ENCODE measurements at regions not wholly inside any gene's neighbourhood (a gene's known extent, or its start where the extent isn't known, plus 50 kb on each side); places are given as distances from the start of the nearest gene placed in this dataset.

GRCh38 chr3:150273396-150273795 lies 134.7 kb upstream of the TSC22D2 start:
- Histone ChIP-seq H3K4ac (ENCODE audit: low read depth, low read length) (no peak overlapping the region), H4K91ac (ENCODE audit: insufficient read depth, low read depth, low read length) (no peak overlapping the region), H2AK9ac (replicated peaks; ENCODE audit: low read depth, low read length, poor library complexity) (no peak overlapping the region), H4K5ac (ENCODE audit: low read depth, low read length) (no peak overlapping the region), H3K9ac (ENCODE audit: low read depth, low read length) (no peak overlapping the region), H4K8ac (ENCODE audit: low read depth in 2 of 2, low read length in 2 of 2) (no peak overlapping the region), H3K14ac (replicated peaks; ENCODE audit: low read depth, low read length) (no peak overlapping the region), H3K27me3 (ENCODE audit: control insufficient read depth, insufficient read depth, low read length) (no peaks in the 10 kb centered on the region), H2AK5ac (ENCODE audit: low read depth, low read length) (no peak overlapping the region), H3K4me3 (ENCODE audit: insufficient read depth, low read depth, low read length) (no peak overlapping the region), H2BK20ac (ENCODE audit: low read depth, low read length) (no peak overlapping the region), H4K20me1 (ENCODE audit: insufficient read depth, low read length) (no peaks in the 10 kb centered on the region), H3K9me1 (ENCODE audit: insufficient read depth, low read length) (peaks cover 5% of the 10 kb centered on the region; the same call in 1 of the 2 replicates), H3K79me1 (ENCODE audit: low read depth in 1 of 2, low read length in 2 of 2) (no peaks in the 10 kb centered on the region), H2BK120ac (ENCODE audit: low read depth, low read length) (no peak overlapping the region), H3K27ac (ENCODE audit: insufficient read depth, low read length) (no peak overlapping the region), H2BK15ac (ENCODE audit: low read depth, low read length) (no peak overlapping the region), H3K18ac (ENCODE audit: low read depth, low read length) (no peak overlapping the region), H2BK5ac (ENCODE audit: low read depth, low read length, poor library complexity, severe bottlenecking) (no peak overlapping the region), H3K36me3 (ENCODE audit: control insufficient read depth, insufficient read depth, low read length) (no peaks in the 10 kb centered on the region), H2AFZ (replicated peaks; ENCODE audit: low read length, poor library complexity) (no peak overlapping the region), H3K9me3 (ENCODE audit: control insufficient read depth, insufficient read depth, low read length) (no peaks in the 10 kb centered on the region), H3K23ac (ENCODE audit: low read depth, low read length) (no peak overlapping the region), H3K4me1 (ENCODE audit: control insufficient read depth, insufficient read depth, low read length) (peaks cover 9% of the 10 kb centered on the region), H3K4me2 (ENCODE audit: low read depth, low read length) (no peak overlapping the region), H3K56ac (ENCODE audit: extremely low read depth, insufficient read depth, low read length) (no peak overlapping the region)
- ATAC-seq (ENCODE audit: low read depth) (no peak), DNase-seq (no peak)
- intact Hi-C loops (cut with micrococcal nuclease), result no loop called here
- no peak for TF ChIP-seq MAZ (IDR thresholded peaks at IDR 0.05; ENCODE audit: borderline replicate concordance, low read depth, low read length)
- no peak for TF ChIP-seq ELK1 (IDR thresholded peaks at IDR 0.05; ENCODE audit: borderline replicate concordance, low read depth, low read length)
- no peak for TF ChIP-seq MXI1 (IDR thresholded peaks at IDR 0.05; ENCODE audit: borderline replicate concordance, low read depth, low read length)
- no peak for TF ChIP-seq RFX5 (IDR thresholded peaks at IDR 0.05; ENCODE audit: low read depth, low read length)
- TF ChIP-seq POLR2A (IDR thresholded peaks at IDR 0.05; ENCODE audit: low read depth, low read length), result no peak
- BruUV-seq (replicated peaks), result no TSS peak
- in situ Hi-C loops (cut with MboI; ENCODE audit: low sequenced_read_pairs), result no loop called here
- POLR2A ChIA-PET (ENCODE audit: unreplicated experiment), result no interaction called here
- dilution Hi-C loops (cut with HindIII; ENCODE audit: low sequenced_read_pairs, unreplicated experiment), result no loop called here
- CTCF ChIA-PET, result no interaction called here
- no CpG with 5 or more reads among the region's 2 CpGs for WGBS, 2 experiments (ENCODE audit: extremely low coverage in 2 of 2, insufficient read length in 1 of 2)

Data from IMR-90 (cell line).